ENCODE measurements at regions not wholly inside any gene's neighbourhood (a gene's known extent, or its start where the extent isn't known, plus 50 kb on each side); places are given as distances from the start of the nearest gene placed in this dataset.
"Not testable (repeated sequence)": the region's sequence is repeated elsewhere in the genome, so short reads cannot be mapped to it uniquely, and the experiment has no call there.

DNA sequence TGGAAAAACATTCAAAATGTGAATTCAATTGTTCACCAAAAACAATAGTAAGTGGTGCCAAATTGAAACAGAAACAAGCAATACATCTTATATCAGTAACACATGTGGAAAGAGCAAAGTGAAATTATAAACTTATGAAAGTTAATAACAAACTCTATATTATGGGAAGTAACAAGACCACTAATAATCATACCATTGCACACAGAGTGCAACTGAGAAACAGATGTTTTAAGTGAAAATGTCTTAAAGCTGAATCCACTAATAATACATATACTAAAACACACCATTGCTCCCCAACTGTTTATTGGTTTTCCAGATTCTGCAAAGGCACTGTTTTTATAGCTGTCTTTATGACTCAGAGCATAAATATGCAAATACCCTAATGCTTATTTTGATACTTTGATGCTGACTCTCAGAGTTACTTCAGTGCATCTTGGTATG, 292.3 kb downstream of the RFPL4B start:
- DNase-seq (ENCODE audit: low read depth in 2 of 2, low spot score in 1 of 2) = no peak

DNA sequence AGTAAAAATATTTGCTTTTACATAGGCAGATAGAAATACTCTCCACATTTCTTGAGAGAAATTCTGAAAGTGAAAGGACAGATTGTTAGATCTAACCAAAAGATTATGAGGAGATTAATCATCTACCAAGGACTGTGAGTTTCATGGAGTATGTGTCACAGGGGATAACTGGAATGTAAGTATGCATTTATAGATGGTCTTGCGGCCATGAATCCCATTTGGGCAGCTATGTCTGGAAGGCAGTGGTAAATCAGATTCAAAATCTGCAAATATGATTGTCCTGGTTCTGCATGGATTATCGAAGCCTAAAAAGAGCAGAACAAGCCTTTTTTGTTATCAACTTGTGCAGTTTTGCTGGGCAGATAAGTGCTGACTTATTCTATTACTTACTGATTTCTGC, 293.8 kb downstream of the RFPL4B start:
- DNase-seq (ENCODE audit: low read depth in 2 of 2, low spot score in 1 of 2) = no peak

DNA sequence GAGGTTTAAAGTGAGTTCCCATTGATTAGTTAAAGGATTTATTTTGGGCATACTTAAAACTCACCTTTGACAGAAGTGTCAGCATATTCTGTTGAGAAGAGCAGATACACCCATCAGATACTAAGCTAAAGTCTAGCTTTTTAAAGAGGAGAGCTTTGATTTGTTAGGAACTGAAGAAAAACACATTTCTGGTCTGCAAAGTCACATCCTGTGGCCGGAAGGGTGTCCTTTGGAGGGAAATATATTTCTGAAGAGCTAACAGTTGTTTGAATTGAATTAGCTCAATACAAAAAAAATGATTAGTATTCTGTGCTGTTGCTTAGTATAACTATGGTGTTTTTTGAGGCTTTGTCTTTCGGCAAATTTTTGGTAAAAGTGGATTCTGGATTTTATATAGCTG, 302.7 kb downstream of the RFPL4B start:
- no peak for DNase-seq (ENCODE audit: low read depth in 2 of 2, low spot score in 1 of 2)

DNA sequence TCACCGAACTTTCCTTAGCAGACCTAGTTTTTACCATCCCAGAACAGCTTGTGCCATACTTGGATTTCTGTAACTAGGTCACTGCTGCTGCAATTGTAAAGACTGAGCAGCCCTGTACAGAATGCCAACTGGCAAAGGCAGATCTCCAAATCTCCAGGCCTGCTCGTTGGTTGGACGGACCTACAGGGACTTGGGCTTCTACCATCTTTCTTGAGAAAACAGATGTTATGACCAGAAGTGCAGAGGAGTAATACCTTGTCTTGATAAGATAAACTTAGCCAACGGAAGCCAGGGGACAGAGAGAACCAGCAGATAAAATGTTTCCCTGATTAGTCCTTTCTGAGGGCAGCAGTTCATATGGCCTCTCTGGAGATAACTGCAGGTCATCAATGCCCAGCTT, 304.1 kb downstream of the RFPL4B start:
- DNase-seq (ENCODE audit: low read depth in 2 of 2, low spot score in 1 of 2) = no peak

DNA sequence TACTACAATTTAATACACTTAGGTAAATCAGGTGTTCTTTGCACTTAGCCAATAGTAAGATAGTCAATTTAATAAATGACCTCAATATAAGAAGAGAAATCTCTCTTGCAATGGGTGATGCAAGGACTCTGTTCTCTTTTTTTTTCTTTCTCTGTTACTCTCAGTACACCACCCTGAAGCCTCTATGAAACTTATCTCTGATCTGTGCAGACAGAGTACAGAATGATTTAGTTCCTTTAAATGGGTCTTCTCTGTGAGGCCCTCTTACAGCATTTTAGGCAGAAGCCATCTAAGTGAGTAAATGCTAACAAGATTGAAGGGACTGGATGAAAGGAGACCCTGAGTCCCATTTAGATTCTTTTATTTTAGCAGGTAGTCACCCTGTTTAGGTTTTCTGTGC, 312.8 kb downstream of the RFPL4B start:
- DNase-seq (ENCODE audit: low read depth in 2 of 2, low spot score in 1 of 2) = no peak

DNA sequence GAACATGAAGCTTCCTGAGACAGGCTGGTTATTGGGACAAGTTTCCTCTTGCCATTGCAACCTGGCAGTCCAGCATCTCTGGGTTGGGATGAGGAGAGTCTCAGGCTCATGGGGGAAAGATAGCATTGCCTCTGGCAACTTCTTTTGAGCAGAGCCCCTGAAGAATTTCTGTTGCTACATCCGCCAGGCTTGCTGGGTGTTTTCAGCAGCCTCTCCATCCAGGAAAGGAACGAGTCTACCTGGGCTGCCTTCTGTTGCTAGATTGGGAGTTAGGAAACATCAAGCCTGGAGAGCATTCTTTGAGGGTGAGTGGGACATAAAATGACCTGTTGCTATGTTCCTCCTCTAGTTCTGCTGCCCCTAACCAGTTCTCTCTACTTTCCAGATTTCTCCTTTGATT, 313.5 kb downstream of the RFPL4B start:
- DNase-seq (ENCODE audit: low read depth in 2 of 2, low spot score in 1 of 2) = no peak

DNA sequence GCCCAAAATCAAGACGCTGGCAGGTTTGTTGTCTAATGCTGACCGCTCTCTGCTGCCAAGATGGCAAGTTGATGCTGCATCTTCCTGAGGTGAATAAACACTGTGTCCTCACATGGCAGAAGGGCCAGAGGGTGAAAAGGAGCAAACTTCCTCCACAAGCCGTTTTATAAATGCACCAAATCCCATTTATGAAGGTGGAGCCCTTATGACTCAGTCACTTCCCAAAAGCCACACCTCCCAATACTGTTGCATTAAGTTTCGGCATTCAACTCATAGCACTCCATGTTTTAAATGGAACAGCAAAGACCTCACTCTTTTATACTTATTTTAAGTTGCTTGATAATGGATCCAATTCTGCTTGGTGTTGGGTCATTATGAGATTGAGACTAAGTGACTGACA, 316.6 kb downstream of the RFPL4B start:
- DNase-seq (ENCODE audit: low read depth in 2 of 2, low spot score in 1 of 2) = no peak

DNA sequence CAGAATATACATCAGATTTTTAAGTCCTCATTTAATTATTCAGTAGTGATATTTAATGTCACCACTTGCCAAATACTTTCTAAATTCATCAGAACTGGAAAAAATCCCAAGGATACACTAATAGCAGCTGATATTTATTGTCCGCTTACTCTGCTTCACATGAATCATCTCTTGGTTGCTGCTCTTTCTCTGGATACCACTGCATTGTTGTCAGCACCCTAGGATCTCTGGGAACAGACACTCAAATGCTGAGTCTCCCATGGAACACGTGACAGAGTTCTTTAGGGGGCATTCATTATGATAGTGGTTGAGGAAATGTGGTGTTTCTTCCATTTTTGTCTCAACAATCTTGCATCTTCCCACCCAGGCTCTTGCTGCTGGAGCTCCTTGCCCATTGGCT, 318.0 kb downstream of the RFPL4B start:
- no peak for DNase-seq (ENCODE audit: low read depth in 2 of 2, low spot score in 1 of 2)

DNA sequence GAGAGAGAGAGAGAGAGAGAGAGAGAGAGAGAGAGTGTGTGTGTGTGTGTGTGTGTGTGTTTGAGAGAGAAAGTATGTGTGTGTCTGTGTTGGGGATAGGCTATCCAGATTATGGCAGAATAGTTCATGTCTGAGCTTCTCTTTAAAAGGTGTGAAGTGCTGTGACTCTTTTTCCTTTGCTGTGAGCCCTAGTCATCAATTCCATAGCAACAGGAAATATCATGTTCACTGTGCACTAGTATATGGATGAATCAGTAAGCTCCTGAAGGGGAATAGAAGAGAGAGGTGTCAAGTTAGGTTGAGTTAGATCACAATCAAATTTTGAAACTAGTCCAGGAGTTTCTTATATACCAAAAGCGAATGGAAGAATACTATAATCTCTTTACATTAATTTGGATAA, 318.7 kb downstream of the RFPL4B start:
- DNase-seq (ENCODE audit: low read depth in 2 of 2, low spot score in 1 of 2) = no peak

DNA sequence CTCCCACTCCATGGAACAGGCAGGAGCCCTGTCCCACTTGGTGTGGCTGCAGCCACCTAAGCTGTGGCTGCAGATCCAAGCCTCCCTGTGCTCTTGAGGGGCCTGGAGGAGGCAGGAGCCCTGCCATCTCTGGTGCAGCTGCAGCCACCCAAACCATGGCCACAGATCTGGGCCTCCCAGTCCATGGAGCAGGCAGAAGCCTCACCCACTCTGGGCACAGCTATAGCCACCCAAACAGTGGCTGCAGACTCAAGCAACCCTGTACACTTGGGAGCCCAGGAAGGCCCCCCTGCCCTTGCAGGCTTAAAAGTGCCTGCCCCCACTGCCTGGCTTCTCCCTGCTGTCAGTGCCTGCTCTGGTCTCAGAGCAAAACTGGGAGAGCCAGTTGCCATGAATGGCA, 320.3 kb downstream of the RFPL4B start:
- no peak for DNase-seq (ENCODE audit: low read depth in 2 of 2, low spot score in 1 of 2)

DNA sequence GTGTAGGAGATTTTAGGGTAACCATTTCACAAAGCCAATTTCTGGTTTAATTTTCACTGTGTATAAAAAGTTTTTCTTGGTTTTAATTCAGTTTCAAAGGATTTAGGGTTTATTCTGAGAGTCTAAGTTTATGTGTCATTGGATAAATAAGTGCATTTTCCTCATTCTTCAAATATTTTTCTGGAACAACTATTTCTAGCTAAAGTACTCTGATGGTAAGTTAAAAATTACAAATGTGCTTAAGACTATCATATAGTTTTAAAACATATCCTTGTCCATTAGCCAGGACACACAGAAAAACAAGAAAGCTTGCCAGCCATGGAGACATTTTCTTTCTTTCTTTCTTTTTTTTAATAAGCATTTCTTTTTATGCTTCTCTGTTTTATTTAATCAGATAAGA, 333.0 kb downstream of the RFPL4B start:
- no peak for DNase-seq (ENCODE audit: low read depth in 2 of 2, low spot score in 1 of 2)

DNA sequence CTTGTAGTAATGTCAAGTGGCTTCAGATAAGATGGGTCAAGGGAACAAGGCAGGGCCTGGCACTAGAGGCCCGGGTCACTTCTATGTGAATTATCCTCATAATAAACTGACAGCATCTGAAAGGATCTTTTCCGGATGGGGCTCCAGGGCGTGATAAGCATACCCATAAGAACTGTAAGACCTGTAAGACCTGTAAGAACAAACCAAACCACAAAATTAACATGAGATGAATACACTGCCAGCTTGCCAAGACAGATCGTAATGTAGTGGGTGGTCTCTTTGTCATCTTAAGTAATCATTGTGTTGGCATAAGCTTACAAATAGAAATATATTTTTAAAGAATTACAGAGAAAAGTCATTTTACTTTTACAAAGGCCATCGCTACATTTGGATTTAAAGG, 334.9 kb downstream of the RFPL4B start:
- DNase-seq (ENCODE audit: low read depth in 2 of 2, low spot score in 1 of 2) = no peak

DNA sequence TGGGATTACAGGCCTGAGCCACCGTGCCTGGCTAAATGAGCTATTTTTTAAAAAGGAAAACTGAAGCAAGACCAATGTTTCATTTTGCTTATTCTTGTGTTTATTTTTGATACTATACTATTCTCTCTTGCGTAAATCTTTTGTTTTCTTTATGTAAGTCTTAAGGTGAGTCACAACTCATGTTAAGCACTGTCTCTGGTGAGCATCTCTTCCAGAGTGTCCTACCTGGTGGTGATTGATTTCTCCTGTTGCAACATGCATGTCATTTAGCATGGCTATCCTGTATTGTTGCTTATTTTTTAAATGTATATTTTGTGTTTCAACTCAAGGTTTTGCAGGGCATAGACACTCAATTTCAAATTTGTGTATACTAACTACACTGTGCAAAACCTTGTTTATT, 336.0 kb downstream of the RFPL4B start:
- no peak for DNase-seq (ENCODE audit: low read depth in 2 of 2, low spot score in 1 of 2)

DNA sequence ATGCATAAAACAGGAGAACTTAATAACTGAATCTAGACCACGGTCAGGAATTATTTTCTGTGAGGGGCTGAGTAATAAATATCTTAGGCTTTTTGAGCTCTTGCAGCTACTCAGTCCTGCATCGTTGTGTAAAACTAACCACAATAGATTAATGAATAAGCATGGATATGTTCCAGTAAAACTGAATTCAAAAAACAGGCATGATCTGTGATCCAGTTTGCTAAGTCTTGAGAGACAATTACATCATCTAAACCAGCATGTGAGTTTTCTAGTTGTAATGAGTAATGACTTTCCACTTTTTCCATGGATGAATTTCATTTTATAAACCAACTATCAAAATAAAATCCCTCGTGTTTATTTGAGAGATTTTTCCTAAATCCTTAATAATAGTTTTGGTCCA, 336.8 kb downstream of the RFPL4B start:
- no peak for DNase-seq (ENCODE audit: low read depth in 2 of 2, low spot score in 1 of 2)

DNA sequence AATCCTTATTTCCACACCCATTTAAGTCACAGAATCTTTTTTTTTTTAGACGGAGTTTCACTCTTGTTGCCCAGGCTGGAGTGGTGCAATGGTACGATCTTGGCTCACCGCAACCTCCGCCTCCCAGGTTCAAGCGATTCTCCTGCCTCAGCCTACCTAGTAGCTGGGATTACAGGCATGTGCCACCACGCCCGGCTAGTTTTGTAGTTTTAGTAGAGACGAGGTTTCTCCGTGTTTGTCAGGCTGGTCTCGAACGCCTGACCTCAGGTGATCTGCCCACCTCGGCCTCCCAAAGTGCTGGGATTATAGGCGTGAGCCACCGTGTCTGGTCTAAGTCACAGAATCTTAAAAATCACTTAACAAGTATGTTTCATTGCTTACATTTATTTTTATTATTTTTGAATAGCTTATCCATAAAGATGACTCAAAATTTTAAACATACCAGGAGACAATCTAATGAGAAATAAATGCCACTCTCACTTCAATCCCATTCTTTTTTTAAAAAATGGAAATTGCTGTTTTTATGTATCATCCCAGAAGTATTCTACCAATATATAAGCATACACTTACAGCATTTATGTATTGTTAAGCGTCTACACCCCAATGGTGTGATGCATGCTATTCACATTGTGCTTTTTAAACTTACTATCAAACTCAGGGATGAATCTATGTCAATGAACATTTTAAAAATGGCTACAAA, 338.5 kb downstream of the RFPL4B start:
- not testable (repeated sequence) for DNase-seq (ENCODE audit: low read depth in 2 of 2, low spot score in 1 of 2)

DNA sequence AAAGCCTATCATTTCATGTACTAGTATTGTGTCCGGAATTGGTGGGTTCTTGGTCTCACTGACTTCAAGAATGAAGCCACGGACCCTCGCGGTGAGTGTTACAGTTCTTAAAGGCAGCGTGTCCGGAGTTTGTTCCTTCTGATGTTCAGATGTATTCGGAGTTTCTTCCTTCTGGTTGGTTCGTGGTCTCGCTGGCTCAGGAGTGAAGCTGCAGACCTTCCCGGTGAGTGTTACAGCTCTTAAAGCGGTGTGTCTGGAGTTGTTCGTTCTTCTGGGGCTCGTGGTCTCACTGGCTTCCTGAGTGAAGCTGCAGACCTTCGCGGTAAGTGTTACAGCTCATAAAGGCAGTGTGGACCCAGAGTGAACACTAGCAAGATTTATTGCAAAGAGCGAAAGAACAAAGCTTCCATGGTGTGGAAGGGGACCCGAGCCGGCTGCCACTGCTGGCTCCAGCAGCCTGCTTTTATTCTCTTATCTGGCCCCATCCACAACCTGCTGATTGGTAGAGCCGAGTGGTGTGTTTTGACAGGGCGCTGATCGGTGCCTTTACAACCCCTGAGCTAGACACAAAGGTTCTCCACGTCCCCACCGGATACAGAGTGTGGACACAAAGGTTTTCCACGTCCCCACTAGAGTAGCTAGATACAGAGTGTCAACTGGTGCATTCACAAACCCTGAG, 341.5 kb downstream of the RFPL4B start:
- not testable (repeated sequence) for DNase-seq (ENCODE audit: low read depth in 2 of 2, low spot score in 1 of 2)

DNA sequence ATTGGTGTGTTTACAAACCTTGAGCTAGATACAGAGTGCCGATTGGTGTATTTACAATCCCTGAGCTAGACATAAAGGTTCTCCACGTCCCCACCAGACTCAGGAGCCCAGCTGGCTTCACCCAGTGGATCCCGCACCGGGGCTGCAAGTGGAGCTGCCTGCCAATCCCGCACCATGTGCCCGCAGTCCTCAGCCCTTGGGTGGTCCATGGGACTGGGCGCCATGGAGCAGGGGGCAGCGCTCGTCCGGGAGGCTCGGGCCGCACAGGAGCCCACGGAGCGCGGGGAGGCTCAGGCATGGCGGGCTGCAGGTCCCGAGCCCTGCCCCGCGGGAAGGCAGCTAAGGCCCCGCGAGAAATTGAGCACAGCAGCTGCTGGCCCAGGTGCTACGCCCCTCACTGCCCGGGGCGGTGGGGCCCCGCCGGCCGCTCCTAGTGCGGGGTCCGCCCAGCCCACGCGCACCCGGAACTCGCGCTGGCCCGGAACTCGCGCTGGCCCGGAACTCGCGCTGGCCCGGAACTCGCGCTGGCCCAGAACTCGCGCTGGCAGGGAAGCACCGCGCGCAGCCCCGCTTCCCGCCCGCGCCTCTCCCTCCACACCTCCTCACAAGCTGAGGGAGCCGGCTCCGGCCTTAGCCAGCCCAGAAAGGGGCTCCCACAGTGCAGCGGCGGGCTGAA, 342.2 kb downstream of the RFPL4B start:
- DNase-seq (ENCODE audit: low read depth in 2 of 2, low spot score in 1 of 2) = not testable (repeated sequence)

DNA sequence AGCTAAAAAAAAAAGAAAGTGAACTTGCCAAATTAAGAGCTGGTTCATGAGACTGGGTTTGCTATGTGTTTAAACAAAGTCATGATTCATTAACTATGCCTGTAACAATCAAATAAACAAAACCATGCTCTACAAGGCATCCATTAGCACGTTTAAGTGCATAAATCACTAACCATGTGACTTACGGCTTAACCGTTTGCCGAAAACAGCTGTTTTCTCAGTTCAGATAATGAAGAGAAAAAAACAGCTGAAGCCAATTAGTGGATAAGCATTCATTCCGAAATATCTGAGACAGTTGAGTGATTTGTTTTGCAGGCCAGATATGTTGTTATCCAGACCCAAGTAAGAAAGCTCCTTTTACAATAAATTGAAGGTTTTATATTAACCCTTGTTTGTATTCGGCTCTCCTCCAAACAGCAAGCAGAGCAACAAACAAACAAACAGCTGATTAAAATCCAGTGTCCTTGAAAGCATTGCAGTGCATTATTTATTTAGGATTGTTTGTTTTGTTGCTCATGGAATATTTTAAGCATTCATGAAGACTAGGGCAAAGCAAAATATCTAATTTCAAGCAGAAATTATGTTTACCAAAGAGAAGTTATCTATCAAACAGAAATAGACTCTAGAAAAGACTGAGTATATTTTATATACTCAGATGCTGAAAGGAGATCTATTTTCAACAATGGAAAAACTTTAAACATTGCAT, 343.5 kb downstream of the RFPL4B start:
- no peak for DNase-seq (ENCODE audit: low read depth in 2 of 2, low spot score in 1 of 2)

DNA sequence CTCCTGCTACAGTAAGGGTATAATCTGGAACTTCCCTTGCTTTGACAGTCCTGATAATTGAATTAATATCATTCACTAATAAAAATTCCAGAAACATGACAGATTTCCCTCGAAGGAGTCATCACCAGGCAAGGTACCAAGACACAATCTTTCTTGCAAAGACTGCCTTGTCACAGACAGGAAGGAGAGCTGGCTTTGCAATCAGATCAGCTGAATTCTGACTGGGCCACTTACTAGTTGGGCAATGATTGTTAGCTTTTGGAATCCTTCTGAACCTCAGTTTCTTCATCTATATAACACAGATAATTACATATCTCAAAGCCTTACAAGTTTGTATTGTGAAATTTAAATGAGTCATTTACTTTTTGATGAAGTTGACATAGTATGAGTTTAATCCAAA, 344.2 kb downstream of the RFPL4B start:
- DNase-seq (ENCODE audit: low read depth in 2 of 2, low spot score in 1 of 2) = no peak

DNA sequence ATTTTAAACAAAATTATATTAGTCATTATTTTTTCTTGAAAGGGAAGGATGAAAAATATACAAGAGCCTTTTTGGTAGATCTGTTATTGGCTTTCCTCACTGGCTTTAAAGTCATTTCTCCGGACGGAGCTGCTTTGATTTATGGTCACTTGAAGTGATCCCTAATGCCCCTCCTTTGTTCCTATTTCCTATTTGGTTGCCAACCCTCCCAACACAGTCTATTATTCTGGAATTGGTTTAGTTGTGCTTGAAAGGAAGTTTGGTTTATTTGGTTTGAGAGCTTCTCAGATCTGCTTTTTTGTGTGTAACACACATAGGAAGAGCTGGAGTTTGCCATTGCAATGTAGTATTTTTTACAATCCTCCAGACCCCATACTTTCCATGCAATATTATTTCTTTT, 347.9 kb downstream of the RFPL4B start:
- no peak for DNase-seq (ENCODE audit: low read depth in 2 of 2, low spot score in 1 of 2)

DNA sequence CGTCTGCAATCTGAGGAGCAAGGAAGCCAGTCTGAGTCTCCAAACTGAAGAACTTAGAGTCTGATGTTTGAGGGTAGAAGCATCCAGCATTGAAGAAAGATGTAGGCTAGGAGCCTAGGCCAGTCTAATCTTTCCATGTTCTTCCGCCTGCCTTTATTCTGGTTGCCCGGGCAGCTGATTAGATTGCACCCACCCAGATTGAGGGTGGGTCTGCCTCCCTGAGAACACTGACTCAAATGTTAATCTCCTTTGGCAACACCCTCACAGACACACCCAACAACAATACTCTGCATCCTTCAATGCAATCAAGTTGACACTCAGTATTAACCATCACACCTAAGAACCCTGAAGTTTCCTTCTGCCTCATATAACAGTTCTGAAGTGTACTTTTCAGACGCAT, 350.1 kb downstream of the RFPL4B start:
- DNase-seq (ENCODE audit: low read depth in 2 of 2, low spot score in 1 of 2) = no peak

DNA sequence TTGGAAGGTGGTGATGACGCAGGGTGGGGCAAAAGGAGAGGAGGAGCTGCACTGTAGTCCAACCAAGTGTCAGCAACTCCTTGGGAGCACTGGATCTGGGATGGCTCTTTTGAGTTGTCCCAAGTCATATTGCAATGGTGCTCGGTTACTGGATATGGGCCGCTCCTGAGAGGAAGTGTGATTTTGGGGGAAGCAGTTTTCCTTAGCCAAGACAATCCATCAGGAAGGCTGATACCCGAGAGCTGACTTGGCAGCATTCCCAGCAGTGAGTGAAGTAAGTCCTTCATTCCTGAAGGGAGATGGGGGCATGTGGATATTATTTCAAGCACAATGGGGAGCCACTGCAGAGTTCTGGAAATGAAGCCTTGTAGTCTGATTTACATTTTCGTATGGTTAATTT, 354.1 kb downstream of the RFPL4B start:
- no peak for DNase-seq (ENCODE audit: low read depth in 2 of 2, low spot score in 1 of 2)

Measured in stimulated activated CD8-positive, alpha-beta memory T cell treated with anti-CD3 and anti-CD28 coated beads, Interleukin-4, amount 100 ng/mL, for 4 hours (primary cell).